ENCODE measurements at regions not wholly inside any gene's neighbourhood (a gene's known extent, or its start where the extent isn't known, plus 50 kb on each side); places are given as distances from the start of the nearest gene placed in this dataset.
"Not testable (repeated sequence)": the region's sequence is repeated elsewhere in the genome, so short reads cannot be mapped to it uniquely, and the experiment has no call there.

DNA sequence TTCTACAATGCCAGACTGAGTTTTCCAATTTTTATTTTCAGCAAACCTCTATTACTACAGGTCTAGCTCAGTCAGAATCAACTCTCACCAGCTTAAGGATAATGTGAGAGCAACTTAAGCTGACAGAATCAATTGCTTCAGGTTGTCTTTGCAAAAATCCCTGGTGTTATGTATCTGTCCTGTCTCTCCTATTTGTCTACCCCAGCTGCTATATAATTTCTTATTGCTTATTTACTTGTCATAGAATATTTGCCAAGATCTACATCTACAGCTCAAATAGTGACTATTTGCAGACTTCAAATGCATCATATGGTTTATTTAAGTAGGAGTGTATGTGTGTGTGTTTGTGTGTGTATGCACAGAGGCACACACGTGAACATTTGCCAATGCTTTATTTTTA is 54.1 kb downstream of the FOXG1 start:
- DNase-seq: no peak

DNA sequence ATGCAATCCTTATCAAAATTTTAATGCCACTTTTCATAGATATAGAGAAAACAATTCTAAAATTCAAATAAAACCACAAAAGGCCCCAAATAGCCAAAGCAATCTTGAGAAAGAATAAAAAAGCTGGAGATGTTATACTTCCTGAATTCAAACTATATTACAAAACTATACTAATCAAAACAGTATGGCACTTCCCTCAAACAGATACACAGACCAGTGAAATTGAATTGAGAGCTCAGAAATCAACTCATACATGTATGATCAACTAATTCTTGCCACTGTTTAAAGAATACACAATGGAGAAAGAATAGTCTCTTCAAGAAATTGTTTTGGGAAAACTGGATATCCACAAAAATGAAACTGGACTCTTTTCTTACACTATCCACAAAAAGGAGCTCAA is 55.4 kb downstream of the FOXG1 start:
- DNase-seq: no peak

DNA sequence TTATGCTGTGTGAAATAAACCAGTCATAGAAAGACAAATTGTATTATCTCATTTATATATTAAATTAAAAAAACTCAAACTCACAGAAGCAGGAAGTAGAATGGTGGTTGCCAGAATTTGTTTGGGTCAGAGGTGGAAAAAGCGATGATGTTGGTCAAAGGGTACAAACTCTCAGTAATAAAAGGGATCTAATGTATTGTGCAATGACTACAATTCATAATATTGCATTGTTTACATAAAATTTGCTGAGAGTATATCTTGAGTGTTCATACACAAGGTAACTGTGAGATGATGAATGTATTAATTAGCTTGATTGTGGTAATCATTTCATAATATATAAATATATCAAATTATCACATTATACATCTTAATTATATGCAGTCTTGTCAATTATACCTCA is 56.7 kb downstream of the FOXG1 start:
- DNase-seq: no peak

GRCh38 chr14:28830115-28830534 is 63.5 kb downstream of the FOXG1 start:
- DNase-seq: no peak

GRCh38 chr14:28831126-28831525 is 64.5 kb downstream of the FOXG1 start:
- no peak for DNase-seq

GRCh38 chr14:28842569-28842968 is 76.0 kb downstream of the FOXG1 start:
- DNase-seq: not testable (repeated sequence)

DNA sequence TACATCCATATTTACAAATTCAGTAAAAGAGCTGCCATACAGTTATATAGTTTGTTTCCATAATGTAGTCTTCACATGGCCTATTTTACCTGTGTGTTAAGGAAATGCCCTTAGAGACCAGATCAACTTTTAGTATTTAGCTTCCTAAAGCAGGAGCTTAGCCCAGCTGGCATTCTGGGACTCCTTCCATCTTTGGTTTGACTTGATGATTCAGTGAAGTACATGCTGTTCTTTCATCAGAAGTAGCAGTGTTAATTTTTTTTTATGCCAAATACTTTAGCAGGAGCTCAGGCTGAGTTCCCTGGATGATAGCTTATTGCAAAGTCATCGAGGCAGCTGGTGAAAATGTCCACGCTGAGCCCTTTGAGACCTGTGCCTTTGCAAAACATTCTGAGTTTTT is 101.0 kb downstream of the FOXG1 start:
- DNase-seq: no peak

DNA sequence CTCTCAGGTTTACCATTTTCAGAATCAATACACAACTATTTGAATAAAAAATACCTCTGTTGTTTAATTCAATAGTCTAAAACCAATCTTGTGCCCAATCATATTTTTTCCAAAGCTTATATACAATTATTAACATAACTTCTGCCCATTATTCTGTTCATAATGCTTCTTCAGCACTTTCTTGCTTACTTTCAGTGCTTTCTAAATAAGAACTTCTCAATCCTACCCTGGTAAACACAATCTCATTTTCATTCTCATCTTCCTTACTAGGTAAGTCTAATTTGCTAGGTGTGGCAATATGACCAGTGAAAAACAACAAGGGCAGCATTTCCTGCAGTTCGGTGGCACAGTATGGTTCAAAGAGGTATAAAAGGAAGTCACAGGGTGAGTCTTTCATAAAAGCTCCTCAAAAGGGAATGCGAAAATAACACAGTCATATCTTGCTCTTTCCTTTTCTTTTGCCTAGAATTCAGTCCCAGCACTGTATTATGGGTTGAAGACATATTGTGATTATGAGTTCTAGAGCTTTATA is 103.5 kb downstream of the FOXG1 start:
- no peak for DNase-seq

- no peak for DNase-seq
These were observed 109.5 kb downstream of the FOXG1 start for GRCh38 chr14:28875934-28876571.

DNA sequence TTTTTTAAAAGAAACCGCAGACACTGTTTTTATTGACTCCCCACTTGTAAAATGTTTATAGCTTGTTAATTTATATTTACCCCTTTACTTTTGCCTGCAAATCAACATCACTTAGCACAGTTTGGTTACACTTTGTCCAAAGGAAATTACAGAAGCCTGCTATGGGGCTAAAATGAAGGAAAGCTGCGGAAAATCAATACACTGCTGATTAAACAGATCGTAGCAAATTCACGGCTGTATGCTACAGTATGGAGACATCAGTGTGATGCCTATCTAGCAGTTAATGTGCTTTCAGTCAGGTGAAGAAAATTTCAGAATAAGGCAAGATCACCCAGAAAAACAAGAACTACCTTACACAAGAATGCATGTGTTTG is 110.0 kb downstream of the FOXG1 start:
- no peak for DNase-seq

DNA sequence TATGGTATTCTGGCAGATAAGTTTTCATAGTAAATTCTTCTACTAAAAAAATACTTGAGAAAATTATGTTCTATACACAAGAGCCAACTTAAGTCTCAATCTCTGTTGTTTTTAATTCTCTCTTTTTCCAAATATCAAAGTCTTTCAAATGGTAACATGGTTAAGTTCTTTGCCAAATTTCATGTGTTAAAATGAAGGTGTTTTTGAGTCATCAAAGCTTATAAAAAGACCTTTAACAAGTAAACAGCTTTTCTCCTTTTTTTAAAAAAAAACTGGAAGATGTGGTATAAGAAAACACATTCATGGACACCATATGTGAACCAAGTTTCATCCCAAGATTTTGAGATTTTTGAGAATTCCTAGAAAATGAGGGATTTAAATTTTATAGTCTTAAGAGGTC is 111.3 kb downstream of the FOXG1 start:
- no peak for DNase-seq

- DNase-seq: no peak
These were observed 113.0 kb downstream of the FOXG1 start for GRCh38 chr14:28879573-28879996.

DNA sequence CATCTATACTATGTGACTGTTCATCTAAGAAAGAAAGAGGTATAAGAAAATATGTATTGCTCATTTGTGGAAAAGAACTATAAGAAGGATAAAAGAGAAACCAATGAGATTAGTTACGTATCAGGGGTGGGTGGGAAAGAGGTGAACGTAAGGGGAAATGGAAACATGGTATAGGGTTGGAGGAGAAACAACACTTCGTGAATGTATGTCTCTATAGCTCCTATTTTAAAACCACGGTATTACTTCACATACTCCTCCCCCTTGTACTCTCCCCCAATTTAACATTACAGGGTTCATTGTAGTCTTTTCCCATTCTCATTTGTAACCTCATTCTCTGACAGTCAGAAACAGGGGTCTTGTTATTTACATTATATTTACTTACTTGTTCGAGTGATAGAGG is 120.4 kb downstream of the FOXG1 start:
- no peak for DNase-seq

DNA sequence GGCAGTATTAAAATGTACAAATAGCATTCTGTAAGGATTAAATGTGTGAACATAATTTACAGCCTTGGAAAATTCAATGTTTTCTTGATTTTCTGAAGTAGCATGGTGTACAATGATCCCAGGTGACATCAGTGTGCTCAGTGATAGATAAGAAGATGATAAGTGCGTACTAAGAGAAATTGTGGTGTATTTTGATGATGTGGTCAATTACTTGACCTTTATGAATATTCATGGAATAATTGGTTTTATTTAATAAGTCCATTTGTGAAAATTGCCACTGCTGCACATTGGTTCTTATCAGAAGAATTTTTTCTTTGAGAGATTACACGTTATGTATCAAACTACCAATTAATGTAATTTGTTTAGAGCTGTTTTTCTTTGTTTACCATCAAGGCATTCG is 128.8 kb downstream of the FOXG1 start:
- DNase-seq: no peak

- DNase-seq: no peak
These were observed 129.8 kb downstream of the FOXG1 start for GRCh38 chr14:28896337-28896736.

DNA sequence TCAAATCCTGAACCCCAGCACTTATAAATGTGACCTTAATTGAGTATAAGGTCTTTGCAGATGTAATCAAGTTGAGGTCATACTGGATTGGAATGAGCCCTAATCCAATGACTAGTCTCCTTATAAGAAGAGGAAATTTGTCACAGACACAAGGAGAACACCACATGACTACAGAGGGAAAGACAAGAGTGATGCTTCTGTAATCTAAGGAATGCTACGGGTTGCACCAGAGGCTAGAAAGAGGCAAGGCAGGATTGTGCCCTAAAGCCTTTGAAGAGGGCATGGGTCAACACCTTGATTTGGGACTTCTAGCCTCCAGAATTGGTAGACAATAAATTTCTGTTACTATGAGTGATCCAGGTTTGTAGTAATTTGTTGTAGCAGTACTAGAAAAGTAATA is 135.0 kb downstream of the FOXG1 start:
- no peak for DNase-seq

DNA sequence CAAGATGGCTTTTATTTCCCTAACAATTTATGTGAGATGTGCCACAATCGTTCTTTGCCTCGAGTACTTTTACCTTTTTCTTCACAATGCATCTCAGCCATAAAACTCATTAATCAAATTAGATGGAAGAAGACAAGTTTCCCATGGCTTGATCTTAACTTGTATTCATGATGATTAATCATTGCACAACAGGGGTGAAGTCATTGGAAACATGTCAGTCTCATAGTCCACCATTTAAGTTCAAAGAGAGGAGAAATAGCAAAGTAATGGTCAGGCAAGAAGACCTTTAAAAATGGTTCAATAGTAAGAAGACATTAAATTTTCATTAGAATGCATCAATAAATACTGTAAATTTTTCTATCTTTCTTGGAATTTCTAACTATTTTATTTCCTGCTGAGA is 136.3 kb downstream of the FOXG1 start:
- no peak for DNase-seq

DNA sequence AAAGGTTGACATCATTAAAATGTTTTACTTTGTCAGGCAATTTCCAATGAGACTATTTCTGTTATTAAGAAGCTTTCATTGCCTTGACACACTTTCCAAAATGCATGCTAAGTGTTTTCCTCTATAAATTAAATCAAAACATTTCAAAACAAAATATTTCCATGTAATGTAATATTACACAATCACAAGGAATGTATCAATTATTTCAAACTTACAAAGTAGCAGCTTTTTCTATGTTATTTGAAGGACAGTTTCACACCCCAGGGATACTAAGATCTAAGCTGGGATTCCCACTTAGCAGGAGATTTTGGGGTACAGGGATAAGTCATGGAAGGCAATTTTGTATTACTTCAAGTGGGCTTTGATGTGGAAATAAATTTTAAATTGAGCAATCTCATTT is 144.9 kb downstream of the FOXG1 start:
- DNase-seq: no peak

GRCh38 chr14:28913056-28913455 is 146.5 kb downstream of the FOXG1 start:
- DNase-seq: no peak

DNA sequence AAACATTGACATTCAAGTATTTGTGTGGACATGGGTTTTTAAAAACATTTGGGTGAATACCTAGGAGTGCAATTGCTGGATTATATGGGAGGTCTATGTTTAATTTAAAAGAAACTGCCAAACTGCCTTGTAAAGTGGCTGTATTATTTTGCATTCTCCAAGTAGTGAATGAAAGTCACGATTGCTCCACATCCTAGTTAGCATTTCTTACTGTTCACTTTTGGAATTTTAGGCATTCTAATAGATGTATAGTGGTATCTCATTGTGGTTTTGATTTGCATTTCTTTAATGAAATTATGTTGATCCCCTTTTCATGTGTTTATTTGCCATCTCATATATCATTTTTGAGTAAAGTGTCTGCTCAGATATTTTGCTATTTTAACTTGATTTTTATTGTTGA is 159.5 kb downstream of the FOXG1 start:
- DNase-seq: no peak

DNA sequence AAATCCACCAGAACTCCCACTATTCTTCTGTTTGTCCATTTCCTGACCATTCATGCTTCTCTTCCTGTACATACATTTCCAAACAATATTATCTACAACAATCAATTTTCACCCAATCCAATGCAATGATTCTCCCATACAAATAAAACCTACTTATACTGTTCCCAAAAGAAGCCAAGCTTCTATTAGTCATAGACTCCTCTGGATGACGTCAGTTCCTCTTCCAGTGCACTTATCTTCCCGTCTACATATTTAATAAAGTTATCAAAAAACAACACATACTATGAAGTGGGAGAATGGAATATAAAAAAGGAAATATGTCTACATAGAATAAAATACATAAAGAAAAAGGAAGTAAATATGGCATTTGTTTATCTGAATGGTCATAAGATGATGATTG is 165.4 kb downstream of the FOXG1 start:
- DNase-seq: no peak

- DNase-seq: no peak
These were observed 170.0 kb downstream of the FOXG1 start for GRCh38 chr14:28936601-28937000.

GRCh38 chr14:28941758-28942157 is 175.2 kb downstream of the FOXG1 start:
- no peak for DNase-seq

GRCh38 chr14:28944605-28945004 is 178.0 kb downstream of the FOXG1 start:
- no peak for DNase-seq

DNA sequence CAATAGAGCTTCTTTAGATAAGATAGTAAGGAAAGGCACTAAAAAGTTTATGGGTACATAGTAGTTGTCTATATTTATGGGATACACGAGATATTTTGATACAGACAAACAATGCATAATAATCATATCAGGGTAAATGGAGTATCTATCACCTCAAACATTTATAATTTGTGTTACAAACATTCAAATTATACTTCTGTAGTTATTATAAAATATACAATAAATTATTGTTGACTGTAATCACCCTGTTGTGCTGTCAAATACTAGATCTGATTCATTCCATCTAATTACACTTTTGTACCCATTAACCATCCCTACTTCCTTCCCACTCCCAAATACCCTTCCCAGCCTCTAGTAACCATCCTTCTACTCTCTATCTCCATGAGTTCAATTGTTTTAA is 179.7 kb downstream of the FOXG1 start:
- DNase-seq: no peak

- DNase-seq: no peak
These were observed 182.9 kb downstream of the FOXG1 start for GRCh38 chr14:28949503-28949902.
